ENCODE measurements at regions not wholly inside any gene's neighbourhood (a gene's known extent, or its start where the extent isn't known, plus 50 kb on each side); places are given as distances from the start of the nearest gene placed in this dataset.

DNA sequence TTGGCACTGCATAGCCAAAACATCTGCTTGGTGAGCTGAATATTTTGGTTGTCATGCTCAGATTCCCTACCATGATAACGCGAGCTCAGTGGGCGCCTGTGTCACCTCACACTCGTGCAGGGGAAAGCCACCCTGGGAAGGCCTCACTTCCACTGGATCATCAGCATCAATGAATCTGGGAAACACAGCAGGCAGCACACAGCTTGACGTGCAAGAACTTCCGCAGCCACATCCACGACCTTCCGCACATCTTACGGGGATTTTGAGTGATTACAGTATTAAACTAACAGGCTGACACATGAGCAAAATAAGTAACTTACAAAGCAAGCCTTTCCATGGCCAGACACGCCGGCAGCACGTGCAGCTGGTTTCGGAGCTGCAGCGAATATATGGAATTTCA is 54.7 kb upstream of the FOXF1 start:
- no peaks in the 10 kb centered on the region for H3K27me3 ChIP-seq (ENCODE audit: control insufficient read depth, extremely low read depth, insufficient read depth, low read length)
- dilution Hi-C loops (cut with MboI; ENCODE audit: extremely low pct_ligation_motif_present, low sequenced_read_pairs) = no loop called here
- DNase-seq (ENCODE audit: low read depth, low spot score) = no peak
- H3K9me1 ChIP-seq (ENCODE audit: control insufficient read depth, extremely low read depth, insufficient read depth, low read length) = no peaks in the 10 kb centered on the region
- no peak for TF ChIP-seq EZH2 (IDR thresholded peaks at IDR 0.05; ENCODE audit: low read length)
- TF ChIP-seq, protein P1, sequence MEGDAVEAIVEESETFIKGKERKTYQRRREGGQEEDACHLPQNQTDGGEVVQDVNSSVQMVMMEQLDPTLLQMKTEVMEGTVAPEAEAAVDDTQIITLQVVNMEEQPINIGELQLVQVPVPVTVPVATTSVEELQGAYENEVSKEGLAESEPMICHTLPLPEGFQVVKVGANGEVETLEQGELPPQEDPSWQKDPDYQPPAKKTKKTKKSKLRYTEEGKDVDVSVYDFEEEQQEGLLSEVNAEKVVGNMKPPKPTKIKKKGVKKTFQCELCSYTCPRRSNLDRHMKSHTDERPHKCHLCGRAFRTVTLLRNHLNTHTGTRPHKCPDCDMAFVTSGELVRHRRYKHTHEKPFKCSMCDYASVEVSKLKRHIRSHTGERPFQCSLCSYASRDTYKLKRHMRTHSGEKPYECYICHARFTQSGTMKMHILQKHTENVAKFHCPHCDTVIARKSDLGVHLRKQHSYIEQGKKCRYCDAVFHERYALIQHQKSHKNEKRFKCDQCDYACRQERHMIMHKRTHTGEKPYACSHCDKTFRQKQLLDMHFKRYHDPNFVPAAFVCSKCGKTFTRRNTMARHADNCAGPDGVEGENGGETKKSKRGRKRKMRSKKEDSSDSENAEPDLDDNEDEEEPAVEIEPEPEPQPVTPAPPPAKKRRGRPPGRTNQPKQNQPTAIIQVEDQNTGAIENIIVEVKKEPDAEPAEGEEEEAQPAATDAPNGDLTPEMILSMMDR (optimal IDR thresholded peaks at IDR 0.05 in 1 of 3, IDR thresholded peaks at IDR 0.05 in 1 of 3, conservative IDR thresholded peaks at IDR 0.05 in 1 of 3; ENCODE audit: extremely low read depth in 1 of 3, insufficient read depth in 2 of 3, low read length in 3 of 3) = no peak
- no peak overlapping the region for H2AFZ ChIP-seq (ENCODE audit: control insufficient read depth, low read length)
- H3K4me2 ChIP-seq (ENCODE audit: control insufficient read depth, extremely low read depth, insufficient read depth, low read depth, low read length) = no peak overlapping the region
- no peak for FAIRE-seq
- no peaks in the 10 kb centered on the region for H3K4me1 ChIP-seq (ENCODE audit: control insufficient read depth, extremely low read depth, insufficient read depth, low read length)
- H3K9ac ChIP-seq (ENCODE audit: control insufficient read depth, extremely low read depth, insufficient read depth, low read length) = no peak overlapping the region
- no peaks in the 10 kb centered on the region for H3K36me3 ChIP-seq (ENCODE audit: control insufficient read depth in 2 of 2, extremely low read depth in 1 of 2, insufficient read depth in 2 of 2, low read length in 2 of 2)
- no peaks in the 10 kb centered on the region for H4K20me1 ChIP-seq (ENCODE audit: control insufficient read depth, extremely low read depth, insufficient read depth, low read length)
- no peak overlapping the region for H3K27ac ChIP-seq (ENCODE audit: control insufficient read depth, insufficient read depth, low read length)
- no peaks in the 10 kb centered on the region for H3K9me3 ChIP-seq (ENCODE audit: control insufficient read depth, low read depth, low read length)
- H3K79me2 ChIP-seq (ENCODE audit: control insufficient read depth, insufficient read depth, low read length) = no peaks in the 10 kb centered on the region
- H3K4me3 ChIP-seq (ENCODE audit: control insufficient read depth in 2 of 3, extremely low read depth in 1 of 3, insufficient read depth in 2 of 3, low read depth in 1 of 3, low read length in 3 of 3) = no peak overlapping the region

DNA sequence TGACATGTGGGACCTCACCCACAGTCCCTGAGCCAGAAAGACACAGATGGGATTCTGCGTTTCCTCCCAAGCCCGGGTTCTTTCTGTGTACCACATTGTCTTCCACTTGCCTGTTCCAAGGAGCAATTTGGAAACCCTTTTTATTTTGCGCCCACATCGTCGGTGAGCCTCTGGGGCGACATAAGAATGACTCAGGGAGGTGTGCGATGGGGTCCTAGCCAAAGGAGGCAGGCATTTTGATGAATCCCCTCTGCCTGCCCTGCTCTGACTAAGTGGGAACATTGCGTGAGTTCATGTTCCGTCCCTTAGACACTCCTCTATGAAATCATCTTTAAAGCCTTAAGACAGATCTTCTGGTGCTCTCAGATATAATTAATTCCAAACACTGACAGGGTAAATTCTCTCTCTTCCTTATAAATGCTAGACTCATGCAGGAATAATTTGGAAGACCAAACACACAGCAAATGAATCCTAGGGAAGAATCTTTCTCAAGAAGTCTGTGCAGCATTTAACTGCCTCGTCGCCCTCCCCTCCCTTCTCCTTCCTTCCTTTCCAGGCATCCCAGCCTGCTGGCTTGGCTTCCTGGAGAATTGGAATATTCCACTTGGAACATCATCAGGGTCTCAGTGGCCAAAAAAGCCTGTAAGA is 52.7 kb upstream of the FOXF1 start:
- Histone ChIP-seq H3K36me3 (ENCODE audit: control insufficient read depth in 2 of 2, extremely low read depth in 1 of 2, insufficient read depth in 2 of 2, low read length in 2 of 2) (no peaks in the 10 kb centered on the region), H2AFZ (ENCODE audit: control insufficient read depth, low read length) (no peak overlapping the region), H3K9ac (ENCODE audit: control insufficient read depth, extremely low read depth, insufficient read depth, low read length) (no peak overlapping the region), H3K79me2 (ENCODE audit: control insufficient read depth, insufficient read depth, low read length) (no peaks in the 10 kb centered on the region), H3K27me3 (ENCODE audit: control insufficient read depth, extremely low read depth, insufficient read depth, low read length) (no peaks in the 10 kb centered on the region), H3K4me2 (ENCODE audit: control insufficient read depth, extremely low read depth, insufficient read depth, low read depth, low read length) (no peak overlapping the region), H4K20me1 (ENCODE audit: control insufficient read depth, extremely low read depth, insufficient read depth, low read length) (no peaks in the 10 kb centered on the region), H3K4me3 (ENCODE audit: control insufficient read depth in 2 of 3, extremely low read depth in 1 of 3, insufficient read depth in 2 of 3, low read depth in 1 of 3, low read length in 3 of 3) (no peak overlapping the region), H3K9me1 (ENCODE audit: control insufficient read depth, extremely low read depth, insufficient read depth, low read length) (no peaks in the 10 kb centered on the region), H3K4me1 (ENCODE audit: control insufficient read depth, extremely low read depth, insufficient read depth, low read length) (no peaks in the 10 kb centered on the region), H3K27ac (ENCODE audit: control insufficient read depth, insufficient read depth, low read length) (no peak overlapping the region), H3K9me3 (ENCODE audit: control insufficient read depth, low read depth, low read length) (no peaks in the 10 kb centered on the region)
- DNase-seq (ENCODE audit: low read depth, low spot score) = no peak
- dilution Hi-C loops (cut with MboI; ENCODE audit: extremely low pct_ligation_motif_present, low sequenced_read_pairs) = no loop called here
- TF ChIP-seq EZH2 (IDR thresholded peaks at IDR 0.05; ENCODE audit: low read length) = no peak
- TF ChIP-seq, protein P1 (optimal IDR thresholded peaks at IDR 0.05 in 1 of 3, IDR thresholded peaks at IDR 0.05 in 1 of 3, conservative IDR thresholded peaks at IDR 0.05 in 1 of 3; ENCODE audit: extremely low read depth in 1 of 3, insufficient read depth in 2 of 3, low read length in 3 of 3) = no peak
- FAIRE-seq = no peak

Measured in keratinocyte (primary cell).